ENCODE measurements at regions not wholly inside any gene's neighbourhood (a gene's known extent, or its start where the extent isn't known, plus 50 kb on each side); places are given as distances from the start of the nearest gene placed in this dataset.
"Not testable (repeated sequence)": the region's sequence is repeated elsewhere in the genome, so short reads cannot be mapped to it uniquely, and the experiment has no call there.

- in situ Hi-C loops (cut with MboI; ENCODE audit: low sequenced_read_pairs, unreplicated experiment): no loop called here
- no peak for TF ChIP-seq CTCF (IDR thresholded peaks at IDR 0.05; ENCODE audit: borderline replicate concordance, control extremely low read depth, extremely low read depth, insufficient read depth, missing control alignments)
- no peak for DNase-seq (ENCODE audit: low spot score)
These were observed 122.7 kb upstream of the JADE1 start for GRCh38 chr4:128686810-128687209.

- in situ Hi-C loops (cut with MboI; ENCODE audit: low sequenced_read_pairs, unreplicated experiment): no loop called here
- no peak for DNase-seq (ENCODE audit: low spot score)
- TF ChIP-seq CTCF (IDR thresholded peaks at IDR 0.05; ENCODE audit: borderline replicate concordance, control extremely low read depth, extremely low read depth, insufficient read depth, missing control alignments): no peak
These were observed 123.5 kb upstream of the JADE1 start for GRCh38 chr4:128686032-128686465.

GRCh38 chr4:128684016-128684415 is 125.5 kb upstream of the JADE1 start:
- no peak for DNase-seq (ENCODE audit: low spot score)
- no peak for TF ChIP-seq CTCF (IDR thresholded peaks at IDR 0.05; ENCODE audit: borderline replicate concordance, control extremely low read depth, extremely low read depth, insufficient read depth, missing control alignments)
- in situ Hi-C loops (cut with MboI; ENCODE audit: low sequenced_read_pairs, unreplicated experiment): no loop called here

GRCh38 chr4:128682942-128683666 is 126.4 kb upstream of the JADE1 start:
- DNase-seq (ENCODE audit: low spot score): no peak
- no peak for TF ChIP-seq CTCF (IDR thresholded peaks at IDR 0.05; ENCODE audit: borderline replicate concordance, control extremely low read depth, extremely low read depth, insufficient read depth, missing control alignments)
- in situ Hi-C loops (cut with MboI; ENCODE audit: low sequenced_read_pairs, unreplicated experiment): no loop called here

- in situ Hi-C loops (cut with MboI; ENCODE audit: low sequenced_read_pairs, unreplicated experiment): no loop called here
- DNase-seq (ENCODE audit: low spot score): no peak
- TF ChIP-seq CTCF (IDR thresholded peaks at IDR 0.05; ENCODE audit: borderline replicate concordance, control extremely low read depth, extremely low read depth, insufficient read depth, missing control alignments): no peak
These were observed 133.4 kb upstream of the JADE1 start for GRCh38 chr4:128676095-128676494.

GRCh38 chr4:128675083-128675482 is 134.4 kb upstream of the JADE1 start:
- peak; percentile 82 for DNase-seq (ENCODE audit: low spot score)
- in situ Hi-C loops (cut with MboI; ENCODE audit: low sequenced_read_pairs, unreplicated experiment): no loop called here
- no peak for TF ChIP-seq CTCF (IDR thresholded peaks at IDR 0.05; ENCODE audit: borderline replicate concordance, control extremely low read depth, extremely low read depth, insufficient read depth, missing control alignments)

- DNase-seq (ENCODE audit: low spot score); in situ Hi-C loops (cut with MboI; ENCODE audit: low sequenced_read_pairs, unreplicated experiment): not testable (repeated sequence)
These were observed 136.3 kb upstream of the JADE1 start for GRCh38 chr4:128673159-128673558.

GRCh38 chr4:128672596-128672995 is 136.9 kb upstream of the JADE1 start:
- in situ Hi-C loops (cut with MboI; ENCODE audit: low sequenced_read_pairs, unreplicated experiment); DNase-seq (ENCODE audit: low spot score): not testable (repeated sequence)
